Stimulated activated CD4-positive, alpha-beta T cell treated with anti-CD3 and anti-CD28 coated beads, Interleukin-1b, Interleukin-23, amount 100 ng/mL, for 48 hours (primary cell): ENCODE measurements at regions not wholly inside any gene's neighbourhood (a gene's known extent, or its start where the extent isn't known, plus 50 kb on each side); places are given as distances from the start of the nearest gene placed in this dataset.
"Not testable (repeated sequence)": the region's sequence is repeated elsewhere in the genome, so short reads cannot be mapped to it uniquely, and the experiment has no call there.

Experiments used
- DNase-seq: peaks from one replicate; pipeline ENCODE4 v3.0.0-alpha.2; 2020

DNA sequence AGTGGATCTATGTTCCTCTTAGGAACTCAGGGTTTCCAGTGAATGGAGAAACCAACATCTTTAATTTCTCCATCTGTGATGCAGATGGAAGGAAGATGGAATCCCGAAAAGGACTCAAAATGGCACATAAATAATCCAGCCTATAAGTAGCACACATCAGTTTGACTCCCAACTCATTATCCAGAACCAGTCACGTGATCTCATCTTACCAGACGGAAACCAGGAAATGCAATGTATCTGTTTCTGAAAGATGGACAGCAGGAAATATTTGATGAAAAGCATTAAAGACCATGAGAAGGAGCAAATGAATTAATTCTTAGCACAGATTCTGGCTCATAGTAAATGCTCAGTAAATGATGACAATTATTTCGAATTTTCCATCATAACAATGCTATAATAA, 443.1 kb upstream of the FMR1 start:
- DNase-seq, result no peak

DNA sequence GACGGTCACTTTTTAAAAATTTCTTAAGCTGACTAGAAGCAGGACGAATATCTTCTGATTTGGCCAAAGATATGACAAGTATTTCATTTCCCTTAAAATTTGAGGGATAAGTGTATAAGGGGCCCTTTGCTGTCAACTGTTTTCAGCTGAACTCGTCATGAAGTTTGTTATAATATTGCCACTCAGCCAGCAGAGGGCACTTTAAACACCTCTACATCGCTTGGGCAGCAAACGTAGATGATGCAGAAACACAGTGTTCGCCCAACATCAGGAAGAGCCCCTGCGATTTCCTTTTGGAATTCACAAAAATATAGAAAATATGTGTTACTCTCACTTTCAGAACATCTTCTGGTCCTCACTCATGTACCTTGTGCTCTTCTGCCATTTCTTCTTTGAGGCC, 435.7 kb upstream of the FMR1 start:
- no peak for DNase-seq

DNA sequence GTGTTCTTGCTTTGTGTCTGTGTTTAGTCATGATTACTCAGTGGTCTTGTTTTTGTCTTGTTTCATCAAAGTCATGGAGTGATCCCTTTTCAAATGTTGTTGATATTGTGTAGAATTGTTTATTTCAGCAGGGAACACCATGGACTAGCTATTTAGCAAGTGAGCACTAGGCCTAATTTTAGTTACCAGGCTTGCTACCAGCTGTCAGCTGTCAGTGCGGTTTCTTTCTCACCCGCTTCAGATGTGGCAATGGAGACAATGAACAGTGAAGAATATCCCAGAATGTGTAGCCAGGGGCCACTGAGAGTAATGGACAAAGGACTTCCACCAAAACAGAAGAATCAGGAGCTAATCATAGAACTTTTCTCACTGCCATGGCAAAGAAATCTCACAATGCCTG, 432.8 kb upstream of the FMR1 start:
- DNase-seq, result no peak

DNA sequence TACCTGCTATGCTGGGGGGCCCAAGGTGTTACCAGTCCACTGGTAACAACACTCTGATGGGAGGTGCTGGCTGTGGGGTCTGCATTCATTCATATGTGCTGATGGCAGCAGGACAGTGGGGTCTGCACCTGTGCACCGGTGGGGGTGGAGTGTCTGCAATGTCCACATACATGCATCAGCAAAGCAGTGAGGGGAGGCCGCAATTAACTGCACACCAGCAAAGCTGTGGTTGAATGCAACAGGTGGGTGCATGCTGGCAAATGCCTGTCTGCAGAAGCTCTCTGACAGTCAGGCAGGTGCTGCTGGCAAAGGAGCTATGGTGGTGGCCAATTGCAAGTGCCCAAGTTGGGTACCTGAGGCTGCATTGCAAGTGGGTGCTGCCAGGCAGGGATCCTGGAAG, 426.5 kb upstream of the FMR1 start:
- no peak for DNase-seq

DNA sequence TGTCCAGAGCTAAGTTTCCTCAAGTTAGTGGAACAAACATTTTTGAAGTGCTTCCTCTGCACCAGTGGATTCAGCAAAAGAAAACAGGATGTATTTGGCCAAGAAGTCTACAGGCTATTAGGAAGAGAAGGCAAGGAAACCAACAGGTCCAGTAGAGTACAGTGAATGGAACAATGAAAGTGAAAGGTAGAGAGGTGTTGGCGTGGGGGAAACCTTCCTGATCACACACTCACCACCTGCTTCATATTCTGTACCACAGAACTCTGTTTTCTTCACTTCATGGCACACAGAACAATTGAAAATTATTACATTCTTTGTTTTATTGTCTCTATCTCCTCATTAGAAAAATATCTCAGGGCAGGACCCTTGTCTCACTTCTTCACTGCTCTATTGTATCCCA, 417.4 kb upstream of the FMR1 start:
- no peak for DNase-seq

DNA sequence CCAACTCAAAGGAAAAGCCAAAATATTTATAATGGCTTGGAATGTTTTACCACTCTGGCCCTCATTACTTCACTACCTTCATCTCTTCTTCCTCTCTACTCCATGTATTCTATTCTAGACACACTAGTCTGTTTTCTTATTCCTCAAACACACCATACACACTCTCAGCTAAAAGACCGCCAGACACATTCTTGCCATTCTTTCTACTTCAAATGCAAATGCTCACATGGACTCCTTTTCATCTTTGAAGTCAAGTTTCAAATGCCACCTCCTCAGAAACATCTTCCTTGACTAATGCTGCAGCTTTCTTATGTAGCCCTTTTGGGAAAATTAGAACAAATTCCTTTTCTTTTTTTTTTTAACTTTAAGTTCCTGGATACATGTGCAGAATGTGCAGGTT, 412.9 kb upstream of the FMR1 start:
- DNase-seq, result no peak

DNA sequence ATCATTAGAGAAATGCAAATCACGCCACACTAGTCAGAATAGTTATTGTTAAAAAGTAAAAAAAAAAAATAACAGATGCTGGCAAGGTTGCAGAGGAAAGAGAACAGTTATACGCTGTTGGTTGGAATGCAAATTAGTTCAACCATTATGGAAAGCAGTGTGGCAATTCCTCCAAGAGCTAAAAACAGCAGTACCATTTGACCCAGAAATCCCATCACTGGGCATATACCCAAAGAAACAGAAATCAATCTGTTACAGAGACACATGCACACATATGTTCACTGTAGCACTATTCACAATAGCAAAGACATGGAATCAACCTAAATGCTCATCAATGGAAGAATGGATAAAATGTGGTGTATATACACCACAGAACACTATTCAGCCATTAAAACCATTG, 388.7 kb upstream of the FMR1 start:
- no peak for DNase-seq

DNA sequence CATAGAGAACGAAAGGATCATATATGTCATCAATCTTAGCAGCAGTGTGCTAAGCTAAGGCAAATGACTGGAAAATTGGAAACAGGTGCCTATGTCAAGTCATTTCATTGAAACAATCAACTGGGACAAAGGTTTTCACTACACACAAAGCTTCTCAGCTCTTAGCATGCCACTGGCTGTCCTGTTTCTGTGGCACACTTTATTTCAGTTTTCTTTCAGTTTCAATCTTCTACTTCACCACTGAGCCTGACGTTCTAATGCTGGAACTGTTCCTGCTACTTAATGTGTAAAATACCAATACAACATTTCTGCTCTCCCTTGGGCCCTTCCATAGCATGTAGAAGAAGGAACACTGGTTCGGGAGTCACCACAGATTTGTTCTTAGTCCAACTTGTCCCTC, 378.3 kb upstream of the FMR1 start:
- DNase-seq, result no peak

DNA sequence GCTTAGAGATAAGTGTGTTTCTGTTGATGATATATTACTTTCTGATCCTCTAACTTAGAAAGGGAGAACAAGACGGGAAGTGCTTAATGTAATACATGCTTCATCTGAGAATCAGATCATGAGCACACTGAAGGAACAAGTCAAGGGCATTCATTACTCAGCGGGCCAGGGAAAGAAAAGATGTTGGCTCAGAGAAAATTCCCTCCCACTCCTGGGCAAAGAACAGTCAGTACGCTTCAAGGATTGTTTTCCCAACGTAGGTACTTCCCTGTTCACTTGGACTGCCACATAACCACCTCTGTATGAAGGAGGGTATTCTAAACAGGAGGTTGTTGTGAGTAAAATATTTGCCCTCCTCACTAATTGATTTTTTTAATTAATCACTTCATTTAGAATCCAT, 374.5 kb upstream of the FMR1 start:
- no peak for DNase-seq

DNA sequence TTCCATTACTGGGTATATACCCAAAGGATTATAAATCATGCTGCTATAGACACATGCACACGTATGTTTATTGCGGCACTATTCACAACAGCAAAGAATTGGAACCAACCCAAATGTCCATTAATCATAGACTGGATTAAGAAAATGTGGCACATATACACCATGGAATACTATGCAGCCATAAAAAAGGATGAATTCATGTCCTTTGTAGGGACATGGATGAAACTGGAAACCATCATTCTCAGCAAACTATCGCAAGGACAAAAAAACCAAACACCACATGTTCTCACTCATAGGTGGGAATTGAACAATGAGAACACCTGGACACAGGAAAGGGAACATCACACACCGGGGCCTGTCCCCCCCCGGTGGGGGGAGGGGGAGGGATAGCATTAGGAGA, 363.7 kb upstream of the FMR1 start:
- not testable (repeated sequence) for DNase-seq

DNA sequence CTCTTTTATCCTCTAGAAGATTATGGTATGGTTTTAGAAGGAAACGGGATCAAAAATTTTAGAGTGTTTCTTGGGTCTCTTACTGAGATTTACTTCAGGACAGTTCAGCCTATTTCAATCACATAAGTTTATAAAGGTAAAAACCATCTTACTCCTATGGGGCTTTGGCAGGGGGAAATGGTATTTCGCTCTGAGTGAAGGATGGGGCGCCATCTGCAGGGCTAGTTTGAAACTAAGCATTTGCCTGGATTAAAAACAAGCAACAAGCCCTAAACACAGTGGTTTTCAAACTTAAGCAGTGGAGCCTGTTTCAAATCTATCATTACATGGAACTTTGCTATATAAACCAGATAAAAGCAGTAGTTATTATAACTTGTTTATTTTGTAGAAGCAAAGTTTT, 361.5 kb upstream of the FMR1 start:
- DNase-seq, result no peak

DNA sequence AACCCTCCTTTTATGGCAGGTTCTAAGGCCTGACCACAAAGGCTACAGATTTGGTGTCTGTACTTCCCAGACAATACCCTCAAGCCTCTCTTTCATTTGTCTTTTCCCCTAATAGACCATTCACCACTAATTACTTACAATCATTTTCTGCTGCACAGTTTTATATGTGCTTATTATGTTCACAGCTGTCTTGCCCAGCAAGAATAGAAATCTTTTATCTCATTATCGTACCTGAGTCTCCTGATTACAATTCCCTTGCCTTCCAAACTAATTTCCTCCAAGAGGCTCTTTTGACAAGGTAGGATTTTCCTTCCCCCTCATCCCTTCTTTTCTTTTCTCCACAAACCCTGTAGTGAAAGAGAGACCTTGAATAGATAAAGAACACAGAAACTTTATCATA, 352.5 kb upstream of the FMR1 start:
- no peak for DNase-seq

DNA sequence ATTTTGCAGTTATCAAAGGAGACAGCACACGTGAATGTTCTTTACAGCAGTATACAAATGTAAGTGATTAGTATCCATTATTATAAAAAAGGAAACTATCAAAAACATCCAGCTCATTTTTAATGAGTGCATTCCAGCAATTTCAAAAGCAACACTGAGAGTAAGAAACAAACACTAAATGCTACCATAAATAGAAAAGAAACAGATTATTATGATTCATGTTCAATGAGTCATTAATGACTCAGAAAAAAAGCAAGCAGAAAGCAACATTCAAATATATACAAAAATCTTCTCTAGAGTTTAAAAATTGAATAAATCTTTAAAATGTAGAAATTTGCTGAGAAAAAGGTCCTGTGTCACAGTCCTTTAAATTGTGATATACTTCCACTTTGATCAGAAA, 346.5 kb upstream of the FMR1 start:
- DNase-seq, result no peak

DNA sequence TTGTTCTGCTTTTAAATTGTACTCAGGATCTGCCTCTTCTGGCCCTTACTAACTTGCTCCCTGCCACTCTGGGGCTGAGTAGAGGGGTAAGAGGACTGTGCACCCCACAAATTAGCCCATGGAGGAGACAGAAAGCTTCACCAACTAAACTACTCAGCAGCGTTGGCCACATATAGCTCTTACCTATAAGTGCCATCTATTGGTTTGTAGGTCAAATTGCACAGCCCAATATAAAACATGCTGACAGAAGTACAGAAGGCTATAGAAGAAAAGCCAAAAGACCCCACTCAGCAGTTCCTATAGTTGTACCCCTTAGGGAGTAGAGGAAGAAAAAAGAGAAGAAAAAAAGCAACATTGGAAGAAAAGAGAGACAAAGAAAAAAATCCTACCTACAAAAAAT, 341.2 kb upstream of the FMR1 start:
- no peak for DNase-seq

DNA sequence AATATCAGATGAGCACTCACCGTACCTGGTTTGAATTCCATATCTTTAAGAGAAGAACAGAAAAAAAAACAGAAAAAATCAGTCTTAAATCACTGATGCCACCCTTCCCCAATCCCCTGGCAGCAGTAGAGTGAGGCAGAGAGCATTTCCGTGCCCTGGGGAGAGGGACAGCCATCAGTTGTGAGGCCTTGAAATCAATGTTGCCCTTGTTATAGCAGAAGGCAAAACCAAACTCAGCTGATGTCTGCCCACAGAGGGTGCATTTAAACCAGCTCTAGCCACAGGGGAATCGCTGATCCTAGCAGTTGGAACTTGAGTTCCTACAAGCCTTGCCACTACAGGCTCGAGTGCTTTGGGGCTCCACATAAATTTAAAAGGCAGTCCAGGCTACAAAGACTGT, 338.5 kb upstream of the FMR1 start:
- no peak for DNase-seq

DNA sequence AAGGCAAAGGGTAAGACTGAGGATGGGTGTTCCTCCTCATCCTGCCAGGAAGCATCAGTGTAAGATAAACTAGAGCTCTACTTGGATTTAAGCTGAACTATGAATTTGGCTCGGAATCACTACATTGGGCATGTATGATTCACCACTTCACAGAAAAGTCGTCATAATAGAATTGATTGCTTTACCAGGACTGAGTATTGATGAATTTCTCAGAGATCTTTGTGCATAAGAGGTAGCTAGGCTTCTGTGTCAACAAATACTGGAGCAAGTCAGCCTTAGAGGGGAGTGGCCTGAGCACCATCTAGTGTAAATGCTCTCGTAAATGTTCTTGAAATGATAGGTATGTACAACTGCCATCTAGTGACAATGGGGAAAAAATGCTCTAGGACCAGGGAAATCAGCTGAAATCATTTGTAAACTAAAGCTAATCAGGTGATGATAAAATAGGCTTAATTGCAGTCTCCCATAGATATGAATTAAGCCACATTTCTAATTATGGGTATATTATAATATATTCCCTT, 309.5 kb upstream of the FMR1 start:
- DNase-seq, result no peak

DNA sequence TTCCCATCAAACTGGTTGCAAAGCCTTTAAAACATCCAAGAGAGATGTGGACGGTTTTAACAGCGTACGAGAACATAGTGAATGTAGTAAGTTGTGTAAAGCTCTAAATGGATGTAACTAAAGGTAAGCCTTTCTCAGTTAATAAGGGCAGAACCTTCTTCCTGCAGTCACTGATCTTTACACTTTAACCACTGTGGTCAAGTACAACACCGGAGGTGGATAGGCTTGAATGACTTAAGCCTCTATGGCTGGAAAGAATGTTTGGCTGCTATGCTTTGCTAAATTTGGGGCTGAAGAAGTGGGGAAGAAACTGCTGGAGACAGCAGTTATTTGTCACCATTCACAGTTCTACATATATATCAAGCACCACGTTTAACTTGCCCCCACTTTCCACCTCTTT, 285.1 kb upstream of the FMR1 start:
- no peak for DNase-seq

DNA sequence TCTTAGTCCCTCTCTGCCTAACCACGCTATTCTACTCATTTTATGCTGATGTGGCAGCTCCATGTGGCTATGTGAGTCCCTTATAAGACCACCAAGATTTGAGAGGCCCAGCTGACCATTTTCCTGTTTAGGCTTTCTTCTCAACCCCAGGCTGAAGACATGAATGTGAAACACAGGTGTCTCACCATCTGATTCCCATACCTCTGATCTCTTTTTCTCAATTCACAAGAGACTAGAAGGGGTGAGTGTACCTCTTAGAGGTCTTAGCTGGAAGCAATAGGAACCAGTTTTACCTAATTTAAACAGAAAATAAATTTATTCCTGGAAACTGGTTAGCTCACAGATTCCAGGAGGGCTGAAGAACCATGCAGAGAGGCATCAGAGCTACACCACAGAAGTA, 276.5 kb upstream of the FMR1 start:
- DNase-seq, result no peak

DNA sequence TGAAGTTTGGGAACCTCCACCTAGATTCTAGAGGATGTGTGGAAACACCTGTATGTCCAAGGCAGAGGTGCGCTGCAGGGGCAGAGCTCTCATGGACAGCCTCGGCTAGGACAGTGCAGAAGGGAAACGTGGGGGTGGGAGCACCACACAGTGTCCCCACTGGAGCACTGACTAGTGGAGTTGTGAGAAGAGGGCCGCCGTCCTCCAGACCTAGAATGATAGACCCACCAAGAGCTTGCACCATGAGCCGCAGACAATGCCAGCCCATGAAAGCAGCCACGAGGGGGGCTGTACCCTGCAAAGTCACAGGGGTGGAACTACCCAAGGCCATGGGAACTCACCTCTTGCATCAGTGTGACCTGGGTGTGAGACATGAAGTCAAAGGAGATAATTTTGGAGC, 274.5 kb upstream of the FMR1 start:
- no peak for DNase-seq

DNA sequence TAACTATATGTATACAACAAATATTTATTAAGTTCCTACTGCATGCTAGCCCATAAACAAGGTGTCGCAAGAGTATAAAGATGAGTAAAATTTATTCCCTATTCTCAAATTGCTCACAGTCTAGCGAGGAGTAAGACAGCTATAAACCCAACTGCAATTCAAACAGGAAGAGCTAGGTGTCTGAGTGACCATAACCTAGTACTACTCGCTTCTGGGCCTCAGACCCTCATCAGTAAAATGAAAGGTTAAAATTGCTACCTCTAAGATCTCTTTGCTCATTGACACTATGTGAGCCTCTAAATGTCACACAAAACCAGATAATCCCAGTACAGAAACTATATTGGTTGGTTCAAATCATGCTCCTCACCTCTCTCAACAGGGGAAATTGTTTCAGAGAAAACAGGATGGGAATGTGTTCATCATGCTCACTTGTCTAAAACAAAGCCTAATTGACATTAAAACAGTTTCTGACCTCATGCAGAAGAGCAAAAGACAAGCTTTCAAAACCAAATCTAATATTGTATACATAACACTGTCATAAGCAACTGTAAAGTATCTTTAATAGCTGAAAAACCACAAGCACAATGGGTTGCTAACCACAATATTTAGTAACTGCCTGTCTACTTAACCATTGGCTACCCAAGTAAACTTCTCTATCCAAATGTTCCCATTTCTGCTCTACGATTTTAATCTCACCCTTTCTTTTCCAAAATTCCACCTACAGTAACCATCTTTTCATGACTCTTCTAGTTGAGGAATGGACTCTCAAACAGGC, 264.6 kb upstream of the FMR1 start:
- no peak for DNase-seq

DNA sequence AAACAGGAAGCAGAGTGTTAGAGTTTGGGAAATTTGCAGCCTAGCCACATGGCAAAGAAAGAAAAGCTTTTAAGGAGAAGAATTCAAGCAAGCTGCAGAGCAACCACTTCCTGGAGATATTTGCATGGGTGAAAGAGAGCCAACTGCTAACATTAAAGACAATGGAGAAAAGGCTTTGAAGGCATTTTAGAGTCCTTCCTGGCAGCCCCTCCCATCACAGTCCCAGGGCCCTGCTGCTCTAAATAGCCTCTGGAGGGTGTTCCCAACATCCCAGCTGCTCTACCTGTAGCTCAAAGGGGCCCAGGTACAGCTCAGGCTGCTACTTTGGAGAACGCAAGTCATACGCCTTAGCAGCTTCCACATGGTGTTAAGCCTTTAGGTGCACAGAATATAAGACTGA, 235.9 kb upstream of the FMR1 start:
- DNase-seq, result no peak

DNA sequence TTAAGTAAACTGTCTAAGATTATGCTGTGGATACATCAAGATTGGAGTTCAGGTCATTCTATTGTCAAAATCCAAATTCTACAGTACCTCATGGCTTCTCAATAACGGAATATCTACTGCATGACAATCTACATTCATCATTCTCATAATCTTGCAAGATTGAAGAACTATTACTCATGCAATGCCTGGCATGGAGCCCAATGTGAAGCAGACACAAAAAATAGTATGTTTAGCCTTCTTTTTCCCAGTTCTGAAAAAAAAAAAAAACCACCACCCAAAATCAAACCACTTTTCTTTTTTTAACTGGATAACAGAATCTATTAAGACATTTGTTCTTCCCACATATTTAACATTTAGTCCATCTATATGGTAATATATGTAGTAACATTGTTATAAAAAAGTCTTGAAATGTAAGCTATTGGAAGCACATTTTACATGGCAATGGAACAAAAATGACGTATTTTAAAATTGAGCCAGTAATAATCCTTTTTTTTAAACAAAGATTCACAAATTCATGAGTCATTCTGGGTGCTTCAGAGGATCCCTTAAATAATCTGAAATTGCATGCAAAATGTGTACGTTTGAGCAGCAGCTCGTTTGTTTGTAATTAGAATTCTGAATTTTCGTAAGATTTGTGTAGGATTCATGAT, 232.2 kb upstream of the FMR1 start:
- no peak for DNase-seq

DNA sequence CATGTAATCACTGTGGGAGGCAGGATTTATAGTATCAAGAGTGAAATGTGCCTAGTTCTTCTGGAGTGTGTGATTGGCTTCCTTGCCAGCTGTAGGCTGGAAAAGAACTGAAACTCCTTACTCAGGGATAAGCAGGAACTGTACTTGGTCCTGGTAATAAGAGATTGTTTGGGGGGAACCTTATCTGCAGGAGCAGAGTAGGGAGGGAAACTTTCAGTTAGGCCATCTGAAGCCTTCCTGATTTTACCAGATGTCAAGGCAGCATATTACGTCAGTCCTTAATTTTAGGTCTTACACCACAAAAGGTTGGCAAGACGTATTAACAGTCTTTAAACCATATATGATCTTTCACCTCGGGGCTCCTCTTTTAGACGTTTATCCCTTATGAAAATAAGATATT, 231.5 kb upstream of the FMR1 start:
- no peak for DNase-seq

DNA sequence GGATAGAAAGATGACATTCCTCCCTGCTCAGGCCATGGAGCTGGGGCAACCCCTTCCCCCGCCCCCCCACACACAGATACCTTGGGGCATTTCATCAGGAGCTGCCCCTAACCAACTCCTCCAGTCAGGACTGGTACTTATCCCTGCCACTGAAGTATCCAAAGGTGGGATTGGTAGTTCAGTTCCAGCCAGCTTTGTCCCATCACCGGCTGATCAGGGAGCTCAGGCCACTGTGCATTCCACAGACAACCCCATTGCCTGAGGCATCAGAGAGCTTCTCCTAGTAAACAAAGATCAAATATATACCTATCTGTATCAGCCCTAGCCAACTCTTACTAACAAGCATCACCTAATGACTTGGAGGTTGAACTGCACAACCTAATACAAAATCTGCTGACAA, 218.2 kb upstream of the FMR1 start:
- no peak for DNase-seq

DNA sequence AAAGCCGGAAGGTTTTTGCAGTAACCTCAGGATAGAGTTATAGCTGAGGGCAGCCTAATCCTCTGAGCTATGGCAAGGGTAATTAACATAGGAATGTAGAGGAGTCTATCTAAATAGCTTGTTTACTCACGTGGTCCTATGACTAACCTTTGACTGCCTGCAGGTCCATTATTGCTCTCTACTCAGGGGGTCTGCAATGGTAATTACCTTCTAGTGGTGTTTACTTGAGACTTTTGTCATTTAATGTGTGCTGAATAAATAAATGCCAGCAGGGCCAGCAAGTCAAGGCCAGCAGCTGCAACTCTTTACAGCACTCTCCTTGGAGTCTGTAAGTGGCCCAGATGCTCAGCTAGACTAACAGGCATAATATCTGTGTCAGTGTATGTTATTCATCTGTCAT, 212.7 kb upstream of the FMR1 start:
- DNase-seq, result no peak
